Neural cell (in vitro differentiated cells): ENCODE measurements at regions not wholly inside any gene's neighbourhood (a gene's known extent, or its start where the extent isn't known, plus 50 kb on each side); places are given as distances from the start of the nearest gene placed in this dataset.

ENCODE experiments used
- H2AFZ ChIP-seq: fragments of 200-600, 300-800 bp; sonication (generic), shearing (Covaris generic); 2 replicates; pipeline ENCODE4 v1.6.0; 2014; ENCODE audit warnings: low read depth, mild to moderate bottlenecking, antibody characterized with exemption, low read length, moderate library complexity
- H3F3A ChIP-seq: fragments of 200-600 bp; shearing (Covaris generic); 2 replicates; pipeline ENCODE4 v1.6.1; 2016; ENCODE audit warnings: mild to moderate bottlenecking, moderate library complexity, mixed read lengths, antibody characterized with exemption, low read length; ENCODE audit not compliant: insufficient read depth, poor library complexity, severe bottlenecking
- H3K27ac ChIP-seq: fragments of 200-600, 300-800 bp; sonication (generic), shearing (Covaris generic); 2 replicates; pipeline ENCODE4 v1.5.1; 2014; ENCODE audit warnings: mild to moderate bottlenecking, low read length, moderate library complexity
- H3K27me3 ChIP-seq: fragments of 300-800, 200-600 bp; sonication (generic), shearing (Covaris generic); 2 replicates; pipeline ENCODE4 v1.6.0; 2014; ENCODE audit warnings: mild to moderate bottlenecking, low read depth, low read length, moderate library complexity; ENCODE audit not compliant: insufficient read depth
- H3K36me3 ChIP-seq: fragments of 300-800, 200-600 bp; sonication (generic), shearing (Covaris generic); 2 replicates; pipeline ENCODE4 v1.5.1; 2014; ENCODE audit warnings: mild to moderate bottlenecking, antibody characterized with exemption, low read length, moderate library complexity; ENCODE audit not compliant: insufficient read depth
- H3K4me2 ChIP-seq: fragments of 300-800, 200-600 bp; sonication (generic), shearing (Covaris generic); 2 replicates; pipeline ENCODE4 v1.6.0; 2014; ENCODE audit warnings: mild to moderate bottlenecking, low read length
- H3K4me3 ChIP-seq: fragments of 300-800, 200-600 bp; sonication (generic), shearing (Covaris generic); 2 replicates; pipeline ENCODE4 v1.5.1; 2014; ENCODE audit warnings: mild to moderate bottlenecking, low read length, moderate library complexity
- H3K79me2 ChIP-seq: fragments of 200-600 bp; shearing (Covaris generic); replicated peaks from 2 replicates; pipeline ENCODE4 v1.6.0; 2014; ENCODE audit warnings: mild to moderate bottlenecking, low read length, moderate library complexity; ENCODE audit not compliant: insufficient read depth
- H3K9ac ChIP-seq: fragments of 300-800, 200-600 bp; sonication (generic), shearing (Covaris generic); 2 replicates; pipeline ENCODE4 v1.6.1; 2016; ENCODE audit warnings: mild to moderate bottlenecking, low read length, mixed read lengths
- H3K9me2 ChIP-seq: fragments of 200-600 bp; shearing (Covaris generic); 2 replicates; pipeline ENCODE4 v1.6.1; 2016; ENCODE audit warnings: mild to moderate bottlenecking, low read length, mixed read lengths; ENCODE audit not compliant: insufficient read depth
- H3K9me3 ChIP-seq: fragments of 200-600, 300-800 bp; sonication (generic), shearing (Covaris generic); 2 replicates; pipeline ENCODE4 v1.6.1; 2016; ENCODE audit warnings: mild to moderate bottlenecking, mixed run types, low read length, moderate library complexity, mixed read lengths
- H4K20me1 ChIP-seq: fragments of 200-600 bp; shearing (Covaris generic); 2 replicates; pipeline ENCODE4 v1.6.1; 2016; ENCODE audit warnings: mild to moderate bottlenecking, mixed run types; ENCODE audit not compliant: insufficient read depth
- CTCF ChIP-seq: fragments of 450-650 bp; IDR thresholded peaks from 2 replicates; pipeline ENCODE4 v1.5.1; 2014; ENCODE audit warnings: antibody characterized with exemption, mild to moderate bottlenecking, moderate library complexity; ENCODE audit not compliant: poor library complexity, severe bottlenecking
- EP300 ChIP-seq: fragments of 450-650 bp; conservative IDR thresholded peaks from 2 replicates; pipeline ENCODE4 v1.6.1; 2014; ENCODE audit warnings: antibody characterized with exemption, mild to moderate bottlenecking, moderate library complexity; ENCODE audit not compliant: poor library complexity, severe bottlenecking
- EZH2 ChIP-seq: fragments of 200-600, 300-800 bp; shearing (Covaris generic), sonication (generic); IDR thresholded peaks from 2 replicates; pipeline ENCODE4 v1.6.1; 2014; ENCODE audit warnings: antibody characterized with exemption, low read length, borderline replicate concordance, mild to moderate bottlenecking; ENCODE audit not compliant: insufficient read depth, poor library complexity, severe bottlenecking
- MXI1 ChIP-seq: fragments of 450-650 bp; conservative IDR thresholded peaks from 2 replicates; pipeline ENCODE4 v1.6.1; 2014; ENCODE audit warnings: antibody characterized with exemption, mild to moderate bottlenecking; ENCODE audit not compliant: poor library complexity, severe bottlenecking
- POLR2AphosphoS5 ChIP-seq: IDR thresholded peaks from 2 replicates; pipeline ENCODE4 v1.6.1; 2012
- RAD21 ChIP-seq: fragments of 450-650 bp; conservative IDR thresholded peaks from 2 replicates; pipeline ENCODE4 v1.6.1; 2014; ENCODE audit warnings: antibody characterized with exemption, mild to moderate bottlenecking, moderate library complexity
- REST ChIP-seq: IDR thresholded peaks from 2 replicates; pipeline ENCODE4 v1.6.1; 2012; ENCODE audit warnings: borderline replicate concordance
- SMC3 ChIP-seq: fragments of 450-650 bp; conservative IDR thresholded peaks from 2 replicates; pipeline ENCODE4 v1.6.1; 2014; ENCODE audit warnings: antibody characterized with exemption, mild to moderate bottlenecking, moderate library complexity; ENCODE audit not compliant: poor library complexity
- TAF1 ChIP-seq: IDR thresholded peaks from 2 replicates; pipeline ENCODE4 v1.6.1; 2012; ENCODE audit warnings: low read depth

- Histone ChIP-seq H3F3A (no peaks in the 10 kb centered on the region), H3K9me2 (no peaks in the 10 kb centered on the region), H3K4me3 (no peak overlapping the region), H4K20me1 (no peaks in the 10 kb centered on the region), H3K4me2 (no peak overlapping the region), H3K79me2 (no peaks in the 10 kb centered on the region), H3K36me3 (no peaks in the 10 kb centered on the region), H3K9me3 (no peaks in the 10 kb centered on the region), H2AFZ (no peak overlapping the region), H3K27me3 (no peaks in the 10 kb centered on the region), H3K27ac (no peak overlapping the region), H3K9ac (no peak overlapping the region)
- no peak for TF ChIP-seq TAF1
- TF ChIP-seq REST, result no peak
- no peak for TF ChIP-seq SMC3
- no peak for TF ChIP-seq POLR2AphosphoS5
- TF ChIP-seq MXI1, result no peak
- no peak for TF ChIP-seq CTCF
- no peak for TF ChIP-seq RAD21
- TF ChIP-seq EZH2, result no peak
- no peak for TF ChIP-seq EP300
Observed at GRCh38 chr13:66137384-66137783, 1092.8 kb downstream of the PCDH9 start.

- no peak overlapping the region for H2AFZ ChIP-seq
- no peak overlapping the region for H3K27ac ChIP-seq
- no peak overlapping the region for H3K9ac ChIP-seq
- no peaks in the 10 kb centered on the region for H4K20me1 ChIP-seq
- no peaks in the 10 kb centered on the region for H3K27me3 ChIP-seq
- H3K79me2 ChIP-seq, result no peaks in the 10 kb centered on the region
- TF ChIP-seq RAD21 (no peak), POLR2AphosphoS5 (no peak), TAF1 (no peak), REST (no peak), CTCF (no peak), MXI1 (no peak)
- H3K4me3 ChIP-seq, result no peak overlapping the region
- H3K9me2 ChIP-seq, result no peaks in the 10 kb centered on the region
- H3K4me2 ChIP-seq, result no peak overlapping the region
- H3F3A ChIP-seq, result no peaks in the 10 kb centered on the region
- no peaks in the 10 kb centered on the region for H3K9me3 ChIP-seq
- no peaks in the 10 kb centered on the region for H3K36me3 ChIP-seq
Observed at GRCh38 chr13:66128692-66129269, 1101.4 kb downstream of the PCDH9 start.
